Activated naive CD4-positive, alpha-beta T cell treated with Interleukin-2 at 50 U/mL for 16 hours (primary cell): ENCODE measurements at regions not wholly inside any gene's neighbourhood (a gene's known extent, or its start where the extent isn't known, plus 50 kb on each side); places are given as distances from the start of the nearest gene placed in this dataset.
A peak's percentile ranks its signal among the peaks of the same experiment; 100 is the strongest.

Source experiments
- DNase-seq: peaks from one replicate; pipeline ENCODE4 v3.0.0-alpha.2; 2020

GRCh38 chr12:92529944-92530343 lies 172.8 kb upstream of the PLEKHG7 start:
- DNase-seq = no peak

GRCh38 chr12:92528586-92528985 lies 174.2 kb upstream of the PLEKHG7 start:
- DNase-seq = no peak

GRCh38 chr12:92528097-92528496 lies 174.7 kb upstream of the PLEKHG7 start:
- DNase-seq = no peak

DNA sequence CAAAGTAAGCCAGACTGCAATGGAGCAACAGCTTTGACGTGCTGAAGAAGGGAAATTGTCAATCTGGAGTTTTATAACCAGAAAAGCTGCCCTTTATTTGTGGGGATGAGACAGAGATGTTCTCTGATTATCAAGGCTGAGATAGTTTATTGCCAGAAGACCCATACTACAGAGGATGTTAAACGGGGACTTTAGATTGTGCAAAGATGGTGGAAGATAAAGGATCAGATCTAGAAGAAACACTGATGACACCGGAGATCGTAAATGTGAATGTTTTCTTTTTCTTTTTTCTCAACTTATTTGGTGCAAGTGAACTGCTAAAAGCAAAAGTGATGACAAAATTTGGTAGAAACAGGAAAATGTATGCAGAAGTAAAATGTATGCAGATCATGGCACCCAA lies 178.3 kb upstream of the PLEKHG7 start:
- no peak for DNase-seq

- no peak for DNase-seq
Observed at GRCh38 chr12:92520511-92520910, 182.3 kb upstream of the PLEKHG7 start.

- DNase-seq = no peak
Observed at GRCh38 chr12:92519284-92519683, 183.5 kb upstream of the PLEKHG7 start.

DNA sequence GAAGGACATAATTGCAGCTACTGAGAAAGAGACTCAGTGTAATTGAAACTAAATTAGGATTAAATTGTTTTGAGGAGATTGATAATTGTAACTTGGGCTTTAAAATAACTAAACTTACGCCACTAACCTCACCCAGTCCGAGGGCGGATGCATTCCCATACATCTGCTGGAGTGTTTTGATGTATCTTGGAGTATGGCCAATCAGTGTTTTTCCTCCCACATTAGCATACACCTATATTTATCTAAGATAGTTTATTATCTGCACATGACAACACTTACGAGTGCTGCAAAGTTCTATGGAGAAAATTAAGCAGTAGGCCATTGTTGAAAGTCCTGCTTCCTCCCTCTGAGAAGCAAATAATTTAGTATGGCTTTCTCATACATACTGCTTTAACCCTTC lies 184.7 kb upstream of the PLEKHG7 start:
- DNase-seq = no peak

DNA sequence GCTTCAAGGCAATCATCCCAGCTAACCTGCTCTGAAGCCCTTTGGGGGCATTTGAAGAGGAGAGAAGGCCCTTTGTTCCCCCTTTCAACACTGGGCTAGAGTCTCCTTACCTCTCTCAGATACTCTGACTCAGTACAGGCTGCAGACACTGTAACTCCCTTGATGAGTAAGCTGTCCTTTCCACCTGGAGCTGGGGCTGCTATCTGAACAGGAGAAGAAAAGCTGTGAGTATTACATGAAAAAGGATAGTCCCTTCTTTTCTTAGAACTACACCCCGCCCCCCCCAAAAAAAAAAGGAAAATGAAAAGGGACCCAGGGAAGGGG lies 186.6 kb upstream of the PLEKHG7 start:
- no peak for DNase-seq

- DNase-seq = no peak
Observed at GRCh38 chr12:92513231-92513730, 189.5 kb upstream of the PLEKHG7 start.

DNA sequence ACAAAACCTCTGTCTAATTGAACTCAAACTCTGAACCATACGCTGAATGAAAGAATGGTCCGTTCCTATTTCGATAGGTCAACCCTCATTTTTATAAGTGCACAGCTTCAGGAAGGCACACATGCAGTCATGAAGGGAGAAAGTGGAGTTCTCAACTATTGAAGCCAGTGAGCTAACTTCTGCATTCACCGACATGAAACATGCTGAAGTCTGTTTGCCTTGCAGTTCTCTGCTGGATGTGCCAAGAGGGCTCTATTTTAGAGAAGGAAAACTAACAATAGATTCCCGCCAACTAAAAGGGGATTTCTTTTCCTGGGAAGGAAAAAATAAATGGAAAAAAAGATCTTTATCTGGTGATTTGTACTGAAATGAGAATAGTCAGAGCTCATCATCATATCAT lies 191.0 kb upstream of the PLEKHG7 start:
- no peak for DNase-seq

DNA sequence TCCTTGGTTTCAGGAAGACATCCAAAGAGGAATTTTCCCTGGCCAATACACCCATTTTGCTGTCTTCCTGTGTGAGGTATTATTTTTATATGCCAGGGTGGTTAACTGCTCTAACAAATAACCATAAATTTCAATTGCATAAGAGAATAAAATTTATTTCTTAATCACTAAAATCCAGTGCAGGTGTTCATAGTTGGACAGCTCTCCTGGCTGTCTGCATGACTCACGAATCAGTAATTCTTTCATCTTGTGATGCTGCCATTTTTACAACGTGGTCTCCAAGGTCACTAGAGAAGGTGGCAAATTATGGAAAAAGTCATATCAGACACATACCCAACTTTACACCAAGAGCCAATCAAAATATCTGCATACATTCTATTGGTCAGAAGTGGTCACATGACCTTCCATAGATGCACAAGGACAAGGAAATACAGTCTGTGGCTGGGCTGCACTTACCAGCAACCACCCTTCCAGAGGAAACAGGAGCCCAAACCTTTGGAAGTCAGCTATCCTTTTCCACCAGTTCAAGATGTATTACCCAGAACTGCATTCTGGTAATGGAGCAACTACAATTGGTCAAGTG lies 193.5 kb upstream of the PLEKHG7 start:
- no peak for DNase-seq

- no peak for DNase-seq
Observed at GRCh38 chr12:92506891-92507290, 195.9 kb upstream of the PLEKHG7 start.

GRCh38 chr12:92506460-92506859 lies 196.3 kb upstream of the PLEKHG7 start:
- DNase-seq = no peak

GRCh38 chr12:92505254-92506231 lies 197.2 kb upstream of the PLEKHG7 start:
- peak; percentile 67 for DNase-seq

GRCh38 chr12:92504594-92504981 lies 198.2 kb upstream of the PLEKHG7 start:
- DNase-seq = no peak

DNA sequence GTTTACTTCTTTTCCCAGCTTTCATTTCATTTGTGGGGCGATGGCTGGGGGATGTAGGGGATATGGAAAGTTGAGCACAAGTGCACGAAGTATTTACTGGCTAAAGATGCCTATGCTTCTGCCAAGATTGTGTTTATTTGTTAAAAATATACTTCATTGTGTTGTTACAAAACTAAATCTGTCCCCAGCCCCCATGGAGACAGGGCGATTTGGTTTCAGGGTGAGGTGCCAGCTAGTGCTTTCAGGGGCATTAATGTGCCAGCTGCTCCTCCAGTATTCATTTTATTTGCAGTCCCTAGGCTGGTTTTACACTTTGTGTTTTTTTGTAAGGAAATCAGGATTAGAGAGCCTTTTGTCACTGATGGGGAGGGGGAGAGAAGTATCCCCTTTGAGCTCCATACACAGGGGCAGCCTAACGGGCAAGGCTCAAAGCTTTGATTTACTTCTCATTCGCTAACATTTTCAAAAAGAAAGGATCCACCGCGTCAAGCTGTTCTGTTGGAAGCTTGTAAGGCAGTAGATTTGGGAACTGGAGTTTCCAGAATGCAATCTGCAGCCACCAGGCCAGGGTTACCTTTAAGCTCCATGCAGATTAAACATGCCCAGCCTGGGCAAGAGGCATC lies 198.7 kb upstream of the PLEKHG7 start:
- DNase-seq = no peak

DNA sequence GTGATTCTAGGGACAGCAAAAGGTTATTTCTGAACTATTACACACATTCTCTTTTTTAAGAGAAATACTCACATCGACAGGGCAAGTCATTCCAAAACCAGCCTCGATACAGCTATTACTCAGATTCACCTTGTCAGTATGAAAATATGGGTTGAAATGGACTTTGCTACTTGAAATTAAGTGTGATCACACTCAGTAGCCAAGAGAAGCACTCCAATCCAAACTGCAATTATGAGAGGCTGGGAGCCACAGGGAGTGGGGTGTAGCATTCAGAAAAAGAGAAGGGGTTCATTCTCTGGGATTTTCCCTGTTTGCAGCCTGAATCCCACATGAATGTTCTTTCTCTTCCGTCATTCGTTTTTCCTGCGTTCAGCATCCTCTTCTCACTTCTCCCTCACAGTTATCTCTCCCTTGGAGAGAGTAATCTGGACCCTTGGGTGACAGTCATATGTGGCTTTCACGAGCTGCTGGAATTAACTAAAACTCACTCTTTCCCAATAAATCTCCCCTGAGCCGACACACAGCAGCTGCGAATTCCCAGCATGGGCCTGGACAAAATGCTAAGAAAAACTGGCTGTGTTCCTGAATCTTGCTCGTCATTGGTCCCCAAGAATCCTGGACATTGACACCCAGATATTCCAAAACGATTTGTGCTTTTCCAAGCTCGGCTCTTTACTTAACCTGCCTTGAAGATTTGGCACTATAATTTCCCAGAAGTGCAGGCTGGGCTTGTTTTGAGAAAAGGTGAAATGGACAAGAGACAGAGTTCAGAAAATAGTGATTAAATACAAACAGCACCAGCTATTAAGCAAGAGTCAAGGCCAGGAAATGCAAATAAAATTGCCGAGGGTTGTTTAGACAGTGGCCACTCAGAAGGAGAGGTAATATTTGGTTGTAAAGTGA lies 199.5 kb upstream of the PLEKHG7 start:
- peak; percentile 22 for DNase-seq

- peak; percentile 19 for DNase-seq
Observed at GRCh38 chr12:92502417-92503028, 200.3 kb upstream of the PLEKHG7 start.

DNA sequence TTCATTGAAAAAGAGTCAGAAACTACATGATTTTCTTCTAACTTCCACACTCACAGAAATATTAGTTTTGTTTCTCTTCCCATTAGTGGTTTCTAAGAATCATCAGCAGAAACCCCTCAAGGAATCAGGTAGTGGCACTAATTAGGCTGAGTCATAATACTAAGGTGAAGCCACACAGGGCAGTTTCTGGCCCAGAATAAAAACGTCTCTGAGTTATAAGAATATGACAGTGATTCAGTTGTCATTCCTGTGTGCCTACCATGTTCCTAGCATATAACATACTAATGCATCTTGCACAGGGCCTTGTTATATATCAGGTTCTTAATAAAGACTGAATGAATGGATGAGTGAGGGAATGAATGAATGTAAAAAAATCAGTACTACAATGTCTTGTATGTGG lies 206.0 kb upstream of the PLEKHG7 start:
- DNase-seq = no peak

DNA sequence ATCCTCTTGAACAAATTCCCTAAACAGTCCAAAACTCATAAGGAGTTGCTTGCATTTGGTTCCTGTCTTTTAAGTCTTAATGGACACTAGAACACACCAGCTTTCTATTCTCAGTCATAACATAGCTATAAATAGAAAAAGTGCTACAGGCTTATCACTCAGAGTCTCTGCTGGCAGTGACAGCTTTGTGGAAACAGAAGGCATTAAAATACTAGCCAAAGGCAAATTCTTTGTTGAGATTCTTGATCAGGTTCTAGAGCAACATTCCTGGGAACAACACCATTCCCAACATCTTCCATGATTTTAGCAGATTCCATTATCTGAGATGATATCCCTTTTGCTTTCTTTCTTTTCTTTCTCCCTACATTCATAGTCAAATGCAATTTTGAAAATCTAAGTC lies 207.7 kb upstream of the PLEKHG7 start:
- DNase-seq = no peak

DNA sequence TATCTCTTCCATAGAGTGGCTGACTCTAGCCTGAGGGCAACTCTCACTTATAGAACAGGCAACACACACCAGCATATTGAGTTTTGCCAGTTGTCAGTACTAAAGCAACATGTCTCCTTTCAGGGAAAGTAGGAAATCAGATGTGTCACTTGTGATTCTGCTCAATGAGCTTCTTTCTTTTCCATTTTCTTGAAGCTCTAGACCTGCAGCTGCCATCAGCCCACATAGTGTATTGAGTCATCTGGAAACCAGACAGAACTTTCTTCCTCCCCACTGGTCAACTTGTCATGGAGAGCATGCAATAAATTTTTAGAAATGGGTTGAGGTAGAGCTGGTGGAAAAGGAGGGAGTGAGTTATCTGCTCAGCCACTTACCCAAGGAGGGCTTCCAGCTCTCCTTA lies 209.0 kb upstream of the PLEKHG7 start:
- DNase-seq = no peak

DNA sequence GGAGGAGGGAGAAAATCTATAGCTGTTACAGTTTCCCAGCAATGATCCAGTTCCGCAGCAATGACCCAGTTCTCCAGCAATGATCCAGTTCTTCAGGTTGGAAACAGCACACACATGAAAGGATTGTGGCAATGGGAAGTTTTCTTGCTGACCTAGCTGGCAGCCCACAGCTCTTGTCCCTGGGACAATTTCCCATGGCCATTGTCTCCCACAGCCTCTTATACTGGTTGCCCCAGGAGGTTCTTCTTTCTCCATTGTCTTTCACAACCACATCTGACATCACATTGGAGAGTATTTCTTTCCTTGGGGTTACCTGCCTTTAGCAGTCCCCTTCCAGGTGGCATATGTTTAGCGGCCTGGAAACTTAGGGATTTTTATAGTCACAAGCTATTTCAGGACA lies 209.8 kb upstream of the PLEKHG7 start:
- no peak for DNase-seq
